HG02759 (cell line): ENCODE measurements at regions not wholly inside any gene's neighbourhood (a gene's known extent, or its start where the extent isn't known, plus 50 kb on each side); places are given as distances from the start of the nearest gene placed in this dataset.
A peak's percentile ranks its signal among the peaks of the same experiment; 100 is the strongest.

Source experiments
- ATAC-seq: cut with Tn5 transposase; IDR thresholded peaks from one replicate; pipeline ENCODE4 v1.9.1; 2021; ENCODE audit warnings: mild to moderate bottlenecking, moderate library complexity; ENCODE audit not compliant: unreplicated experiment

GRCh38 chr12:14273913-14274311 is 91.6 kb upstream of the ATF7IP start:
- ATAC-seq = no peak

GRCh38 chr12:14275111-14275510 is 90.4 kb upstream of the ATF7IP start:
- no peak for ATAC-seq

DNA sequence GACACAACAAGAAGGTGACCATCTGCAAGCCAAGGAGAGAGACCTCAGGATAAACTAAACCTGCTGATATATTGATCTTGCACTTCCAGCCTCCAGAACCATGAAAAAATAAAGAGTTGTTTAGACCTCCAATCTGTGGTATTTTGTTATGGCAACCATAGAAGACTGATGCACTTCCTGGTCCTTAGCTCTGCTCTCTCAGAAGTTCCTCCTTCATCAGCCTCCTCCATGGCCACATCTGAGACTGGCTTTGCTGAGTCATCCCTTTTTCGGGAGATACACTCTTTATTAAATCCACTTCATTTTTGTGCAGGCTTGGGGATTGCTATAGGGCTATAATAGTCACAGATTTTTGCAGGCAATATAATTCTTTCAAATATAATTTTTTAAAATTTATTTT is 89.6 kb upstream of the ATF7IP start:
- ATAC-seq = no peak

DNA sequence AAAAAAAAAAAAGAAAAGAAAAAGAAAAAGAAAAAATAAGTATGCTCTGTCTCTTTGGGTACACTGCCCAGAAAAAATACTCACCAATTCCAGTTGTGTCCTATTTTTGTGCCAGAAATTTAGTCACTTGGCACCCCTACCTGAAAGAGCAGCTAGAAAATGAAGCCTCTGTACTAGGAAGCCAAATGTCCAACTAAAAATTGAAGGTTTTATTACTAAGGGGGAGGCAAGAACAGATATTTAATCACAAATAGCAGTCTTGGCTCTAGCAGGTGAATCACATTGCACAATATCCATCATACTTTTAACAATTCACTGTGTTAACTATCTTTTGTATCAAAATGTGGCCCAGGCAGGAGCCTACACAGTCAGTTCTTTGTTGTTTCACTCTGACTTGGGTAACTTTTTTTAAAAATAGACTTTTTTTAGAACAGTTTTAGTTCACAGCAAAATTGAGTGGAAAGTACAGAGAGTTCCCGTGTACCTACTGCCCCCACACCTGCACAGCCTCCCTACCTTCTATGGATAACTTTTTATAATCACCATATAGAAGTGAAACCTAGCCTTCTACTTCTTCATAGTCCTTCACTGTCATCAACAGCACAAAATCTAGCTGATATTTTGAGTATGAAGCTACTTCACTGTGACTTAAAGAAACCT is 87.1 kb upstream of the ATF7IP start:
- peak; percentile 50 for ATAC-seq

DNA sequence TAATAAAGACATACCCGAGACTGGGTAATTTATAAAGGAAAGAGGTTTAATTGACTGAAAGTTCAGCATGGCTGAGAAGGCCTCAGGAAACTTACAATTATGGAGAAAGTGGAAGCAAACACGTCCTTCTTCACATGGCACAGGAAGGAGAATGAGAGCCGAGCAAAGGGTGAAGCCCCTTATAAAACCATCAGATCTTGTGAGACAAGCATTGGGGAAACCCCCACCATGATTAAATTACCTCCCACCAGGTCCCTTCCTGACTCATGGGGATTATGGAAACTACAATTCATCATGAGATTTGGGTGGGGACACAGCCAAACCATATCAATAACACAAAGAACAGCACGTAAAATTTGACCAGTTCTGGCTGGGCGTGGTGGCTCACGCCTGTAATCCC is 85.6 kb upstream of the ATF7IP start:
- ATAC-seq = no peak

- ATAC-seq = no peak
Measured at GRCh38 chr12:14280921-14281320, 84.6 kb upstream of the ATF7IP start.

DNA sequence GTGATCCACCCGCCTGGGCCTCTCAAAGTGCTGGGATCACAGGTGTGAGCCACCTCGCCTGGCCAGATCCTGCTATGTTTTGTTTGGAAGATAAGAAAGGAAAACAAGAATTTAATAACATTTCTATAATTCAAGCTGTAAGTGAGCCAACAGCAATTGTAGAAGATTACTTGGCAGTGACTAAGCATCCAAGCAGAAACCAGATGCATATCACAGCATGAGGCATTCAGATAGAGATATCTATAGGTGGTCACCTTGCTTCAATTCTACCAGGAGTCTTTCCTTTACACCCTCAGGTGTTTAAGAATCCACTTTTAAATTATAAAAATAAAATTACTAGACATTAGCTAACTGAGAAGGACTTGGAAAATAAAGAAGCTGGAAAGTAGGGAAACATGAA is 83.9 kb upstream of the ATF7IP start:
- no peak for ATAC-seq

DNA sequence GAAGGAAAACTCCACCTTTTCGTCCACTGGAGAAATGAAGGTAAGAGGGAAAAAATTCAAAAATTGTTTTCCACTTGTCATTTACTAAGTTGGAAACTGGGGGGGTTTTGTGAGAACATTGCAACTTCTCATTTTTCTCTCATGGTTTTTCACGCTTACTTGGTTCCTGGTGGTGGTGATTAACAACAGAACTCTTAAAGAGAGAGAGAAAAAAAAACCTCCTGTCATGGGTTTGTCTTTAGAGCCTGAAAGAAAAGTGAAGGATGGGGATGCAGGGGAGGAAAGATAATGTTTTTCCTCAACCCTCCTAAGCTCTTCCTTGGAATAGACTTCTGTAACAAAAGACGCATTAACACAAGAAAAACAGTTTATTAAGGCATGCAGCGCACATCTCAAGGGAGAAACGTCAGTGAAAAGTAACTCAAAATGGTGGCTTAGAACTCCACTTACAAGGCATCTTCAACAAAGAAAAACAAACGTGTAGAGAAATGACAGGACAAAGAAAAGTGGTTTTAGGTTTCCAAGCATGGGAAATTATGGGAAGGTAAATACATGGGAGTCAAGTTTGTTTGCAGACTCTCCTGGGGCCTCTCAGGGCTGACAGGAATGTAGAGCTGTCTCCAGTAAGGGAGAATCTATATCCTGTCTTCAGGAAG is 81.9 kb upstream of the ATF7IP start:
- ATAC-seq = peak; percentile 49

- peak; percentile 72 for ATAC-seq
Measured at GRCh38 chr12:14284184-14284722, 81.2 kb upstream of the ATF7IP start.

DNA sequence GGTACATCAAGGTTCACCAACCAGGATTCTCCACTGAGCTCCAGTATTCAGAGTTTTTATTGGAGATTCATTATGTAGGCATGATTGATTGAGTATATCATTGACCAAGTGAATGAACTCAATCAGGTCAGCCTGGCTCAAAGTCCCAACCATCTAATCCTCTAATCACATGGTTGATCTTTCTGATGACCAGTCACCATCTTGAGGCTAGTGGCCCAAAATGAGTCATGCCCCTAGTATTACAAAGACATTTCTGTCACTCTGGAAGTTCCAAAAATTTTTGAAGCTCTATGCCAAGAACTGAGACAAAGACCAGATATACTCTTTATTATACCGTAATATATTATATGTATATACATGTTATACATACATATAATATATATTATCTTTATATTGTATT is 75.9 kb upstream of the ATF7IP start:
- ATAC-seq = no peak

- no peak for ATAC-seq
Measured at GRCh38 chr12:14290951-14291350, 74.5 kb upstream of the ATF7IP start.

- ATAC-seq = no peak
Measured at GRCh38 chr12:14303661-14304155, 61.8 kb upstream of the ATF7IP start.

GRCh38 chr12:14307004-14307403 is 58.5 kb upstream of the ATF7IP start:
- no peak for ATAC-seq

GRCh38 chr12:14308516-14308915 is 57.0 kb upstream of the ATF7IP start:
- no peak for ATAC-seq

DNA sequence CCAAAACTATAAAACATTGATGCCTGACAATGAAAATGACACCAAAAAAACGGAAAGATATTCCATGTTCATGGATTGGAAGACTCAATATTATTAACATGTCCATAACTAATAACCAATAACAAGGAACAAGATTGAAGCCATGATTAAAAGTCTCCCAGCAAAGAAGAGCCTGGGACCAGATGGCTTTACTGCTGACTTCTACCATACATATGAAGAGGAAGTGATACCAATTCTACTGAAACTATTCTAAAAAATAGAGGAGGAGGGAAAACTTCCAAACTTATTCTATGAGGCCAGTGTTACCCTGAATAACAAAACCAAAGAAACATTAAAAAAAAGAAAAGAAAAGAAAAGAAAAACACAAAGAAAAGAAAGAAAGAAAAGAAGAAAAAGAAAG is 54.6 kb upstream of the ATF7IP start:
- no peak for ATAC-seq

- ATAC-seq = no peak
Measured at GRCh38 chr12:14313379-14314138, 51.9 kb upstream of the ATF7IP start.

- ATAC-seq = peak; percentile 44
Measured at GRCh38 chr12:14314801-14315200, 50.7 kb upstream of the ATF7IP start.

DNA sequence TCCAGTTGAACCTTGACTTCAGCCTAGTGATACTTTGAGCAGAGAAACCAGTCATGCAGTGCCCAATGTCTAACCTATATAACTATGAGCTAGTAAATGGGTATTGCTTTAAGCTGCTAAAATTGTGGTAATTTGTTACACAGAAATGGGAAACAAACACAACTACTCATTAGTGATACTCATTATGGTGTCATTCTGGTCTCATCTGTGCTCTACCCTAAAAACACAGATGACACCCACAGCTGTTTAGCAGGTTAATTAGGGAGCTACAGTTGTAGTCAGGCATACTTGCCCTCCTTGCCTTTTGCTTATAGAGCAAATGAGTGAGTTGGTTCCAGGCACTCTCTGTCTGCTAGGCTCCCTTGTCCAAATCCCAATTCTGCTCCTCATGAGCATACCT is 50.0 kb upstream of the ATF7IP start:
- ATAC-seq = no peak
